Mesendoderm (in vitro differentiated cells): ENCODE measurements at regions not wholly inside any gene's neighbourhood (a gene's known extent, or its start where the extent isn't known, plus 50 kb on each side); places are given as distances from the start of the nearest gene placed in this dataset.
"Not testable (repeated sequence)": the region's sequence is repeated elsewhere in the genome, so short reads cannot be mapped to it uniquely, and the experiment has no call there.

Experiments used
- DNase-seq: peaks from one replicate; pipeline ENCODE4 v3.0.0; 2013
- H2AK5ac ChIP-seq: 2 replicates; pipeline ENCODE4 v1.6.1; 2013; ENCODE audit warnings: low read length, inconsistent platforms
- H2BK120ac ChIP-seq: 2 replicates; pipeline ENCODE4 v1.6.1; 2013; ENCODE audit warnings: low read depth, mild to moderate bottlenecking, low read length, moderate library complexity, mixed read lengths
- H2BK15ac ChIP-seq: replicated peaks from 2 replicates; pipeline ENCODE4 v1.6.1; 2013; ENCODE audit warnings: low read depth, mild to moderate bottlenecking, moderate library complexity
- H2BK5ac ChIP-seq: 2 replicates; pipeline ENCODE4 v1.6.1; 2013; ENCODE audit warnings: low read length, inconsistent platforms
- H3K18ac ChIP-seq: 2 replicates; pipeline ENCODE4 v1.6.1; 2013; ENCODE audit warnings: mild to moderate bottlenecking, low read length, mixed read lengths
- H3K23ac ChIP-seq: one replicate; pipeline ENCODE4 v1.6.1; 2013; ENCODE audit warnings: low read length
- H3K27ac ChIP-seq: 2 replicates; pipeline ENCODE4 v1.5.1; 2013; ENCODE audit warnings: low read depth, mild to moderate bottlenecking, inconsistent platforms, low read length, moderate library complexity
- H3K27me3 ChIP-seq: 2 replicates; pipeline ENCODE4 v1.6.1; 2013; ENCODE audit warnings: low read length, control low read depth, mild to moderate bottlenecking, inconsistent platforms; ENCODE audit not compliant: insufficient read depth, poor library complexity
- H3K36me3 ChIP-seq: 2 replicates; pipeline ENCODE4 v1.6.1; 2013; ENCODE audit warnings: low read length, inconsistent platforms; ENCODE audit not compliant: control insufficient read depth, insufficient read depth
- H3K4ac ChIP-seq: one replicate; pipeline ENCODE4 v1.6.1; 2013; ENCODE audit warnings: low read depth, mild to moderate bottlenecking, low read length, moderate library complexity
- H3K4me1 ChIP-seq: 2 replicates; pipeline ENCODE4 v1.6.1; 2013; ENCODE audit warnings: low read depth, low read length, inconsistent platforms; ENCODE audit not compliant: control insufficient read depth
- H3K4me2 ChIP-seq: 2 replicates; pipeline ENCODE4 v1.6.1; 2013; ENCODE audit warnings: low read length
- H3K4me3 ChIP-seq: 2 replicates; pipeline ENCODE4 v1.5.1; 2013; ENCODE audit warnings: mild to moderate bottlenecking, low read length
- H3K56ac ChIP-seq: one replicate; pipeline ENCODE4 v1.6.1; 2013; ENCODE audit warnings: low read length
- H3K79me1 ChIP-seq: 2 replicates; pipeline ENCODE4 v1.6.1; 2013; ENCODE audit warnings: low read length, inconsistent platforms
- H3K79me2 ChIP-seq: 2 replicates; pipeline ENCODE4 v1.6.1; 2013; ENCODE audit warnings: mild to moderate bottlenecking, low read length; ENCODE audit not compliant: control insufficient read depth, insufficient read depth
- H3K9ac ChIP-seq: 2 replicates; pipeline ENCODE4 v1.6.1; 2013; ENCODE audit warnings: low read length, inconsistent platforms
- H4K5ac ChIP-seq: one replicate; pipeline ENCODE4 v1.6.1; 2013; ENCODE audit warnings: low read length
- H4K8ac ChIP-seq: one replicate; pipeline ENCODE4 v1.6.1; 2013; ENCODE audit warnings: low read depth, mild to moderate bottlenecking, control low read depth, low read length, moderate library complexity
- WGBS: extraction: QIAGEN DNeasy Blood & Tissue Kit; methylation state at CpG from one replicate; pipeline ENCODE4 v1.1.7; 2013; ENCODE audit warnings: low lambda C conversion rate, missing lambda C conversion rate; ENCODE audit not compliant: insufficient coverage; ENCODE audit errors: extremely low coverage; 5-methylcytosine and 5-hydroxymethylcytosine counted together

DNA sequence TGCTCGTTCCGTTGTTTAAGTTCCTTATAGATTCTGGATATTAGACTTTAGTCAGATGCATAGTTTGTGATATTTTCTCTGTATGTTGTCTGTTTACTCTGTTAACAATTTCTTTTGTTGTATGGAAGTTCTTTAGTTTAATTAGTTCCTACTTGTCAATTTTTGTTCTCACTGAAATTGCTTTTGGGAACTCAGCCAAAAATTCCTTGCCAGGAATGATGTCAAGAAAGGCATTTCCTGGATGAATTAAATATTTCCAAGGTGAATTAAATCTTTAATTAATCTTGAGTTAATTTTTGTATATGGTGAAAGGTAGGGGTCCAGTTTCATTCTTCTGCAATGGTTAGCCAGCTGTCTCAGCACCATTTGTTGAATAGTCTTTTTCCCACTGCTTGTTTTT lies 406.2 kb upstream of the NOX3 start:
- no peak overlapping the region for H2BK15ac ChIP-seq
- H4K8ac ChIP-seq: no peak overlapping the region
- no peaks in the 10 kb centered on the region for H3K79me1 ChIP-seq
- H3K9ac ChIP-seq: no peak overlapping the region
- H2BK5ac ChIP-seq: no peak overlapping the region
- H3K56ac ChIP-seq: no peak overlapping the region
- no peak for DNase-seq
- H3K4me2 ChIP-seq: no peak overlapping the region
- H4K5ac ChIP-seq: no peak overlapping the region
- no peaks in the 10 kb centered on the region for H3K36me3 ChIP-seq
- no peak overlapping the region for H3K27ac ChIP-seq
- no peak overlapping the region for H3K4ac ChIP-seq
- no peak overlapping the region for H2BK120ac ChIP-seq
- H3K23ac ChIP-seq: no peak overlapping the region
- no CpG with 5 or more reads among the region's 2 CpGs for WGBS
- H3K4me1 ChIP-seq: no peaks in the 10 kb centered on the region
- no peaks in the 10 kb centered on the region for H3K79me2 ChIP-seq
- no peak overlapping the region for H3K4me3 ChIP-seq
- no peaks in the 10 kb centered on the region for H3K27me3 ChIP-seq
- H2AK5ac ChIP-seq: no peak overlapping the region
- H3K18ac ChIP-seq: no peak overlapping the region

DNA sequence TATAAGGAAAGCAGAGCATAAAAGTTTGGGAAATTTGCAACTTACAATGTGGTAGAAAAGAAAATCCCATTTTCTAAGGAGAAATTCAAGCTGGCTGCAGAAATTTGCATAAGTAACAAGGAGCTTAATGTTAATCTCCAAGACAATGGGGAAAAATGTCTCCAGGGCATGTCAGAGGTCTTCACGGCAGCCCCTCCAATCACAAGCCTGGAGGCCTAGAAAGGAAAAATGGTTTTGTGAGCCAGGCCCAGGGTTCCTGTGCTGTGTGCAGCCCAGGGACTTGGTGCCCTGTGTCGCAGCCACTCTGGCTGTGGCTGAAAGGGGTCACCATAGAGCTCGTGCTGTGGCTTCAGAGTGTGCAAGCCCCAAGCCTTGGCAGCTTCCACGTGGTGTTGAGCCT lies 403.3 kb upstream of the NOX3 start:
- not testable (repeated sequence) for H3K4me3 ChIP-seq, H3K79me1 ChIP-seq, H3K18ac ChIP-seq, H3K36me3 ChIP-seq, H3K4ac ChIP-seq, H3K27ac ChIP-seq, H3K23ac ChIP-seq, H2BK120ac ChIP-seq, H3K4me2 ChIP-seq, H3K27me3 ChIP-seq, H3K56ac ChIP-seq, H2BK5ac ChIP-seq, H4K5ac ChIP-seq, H2AK5ac ChIP-seq, H3K4me1 ChIP-seq, H4K8ac ChIP-seq, H3K79me2 ChIP-seq, H3K9ac ChIP-seq, H2BK15ac ChIP-seq
- DNase-seq: peak; percentile 5
- WGBS: no CpG with 5 or more reads among the region's 4 CpGs

DNA sequence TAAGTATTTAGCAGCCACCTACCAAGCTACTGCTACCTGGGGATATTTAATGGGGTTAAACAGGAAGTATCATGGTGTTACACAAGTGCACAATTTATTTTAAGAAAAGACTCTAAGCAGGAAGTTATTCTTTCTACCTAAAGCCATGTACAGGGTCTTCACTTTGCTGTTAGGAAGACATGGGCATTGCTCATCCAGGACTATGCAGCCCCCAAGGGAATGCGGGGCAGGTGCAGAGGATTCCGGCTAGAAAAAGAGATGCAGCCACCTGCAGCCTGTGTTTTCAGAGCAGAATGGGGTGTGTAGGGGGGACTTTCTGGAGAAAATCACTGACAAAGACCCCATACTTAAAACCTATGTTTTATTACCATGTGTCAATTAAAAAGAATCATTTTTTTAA lies 399.1 kb upstream of the NOX3 start:
- Histone ChIP-seq H3K23ac (no peak overlapping the region), H3K4me3 (no peak overlapping the region), H2BK120ac (no peak overlapping the region), H4K5ac (no peak overlapping the region), H3K27ac (no peak overlapping the region), H3K4me1 (no peaks in the 10 kb centered on the region), H3K79me1 (no peaks in the 10 kb centered on the region), H3K18ac (no peak overlapping the region), H3K4ac (no peak overlapping the region), H2AK5ac (no peak overlapping the region), H2BK5ac (no peak overlapping the region), H3K79me2 (no peaks in the 10 kb centered on the region), H3K9ac (no peak overlapping the region), H3K36me3 (no peaks in the 10 kb centered on the region), H4K8ac (no peak overlapping the region), H3K27me3 (no peaks in the 10 kb centered on the region), H3K4me2 (no peak overlapping the region), H2BK15ac (no peak overlapping the region), H3K56ac (no peak overlapping the region)
- WGBS: no CpG with 5 or more reads among the region's 2 CpGs
- DNase-seq: no peak

DNA sequence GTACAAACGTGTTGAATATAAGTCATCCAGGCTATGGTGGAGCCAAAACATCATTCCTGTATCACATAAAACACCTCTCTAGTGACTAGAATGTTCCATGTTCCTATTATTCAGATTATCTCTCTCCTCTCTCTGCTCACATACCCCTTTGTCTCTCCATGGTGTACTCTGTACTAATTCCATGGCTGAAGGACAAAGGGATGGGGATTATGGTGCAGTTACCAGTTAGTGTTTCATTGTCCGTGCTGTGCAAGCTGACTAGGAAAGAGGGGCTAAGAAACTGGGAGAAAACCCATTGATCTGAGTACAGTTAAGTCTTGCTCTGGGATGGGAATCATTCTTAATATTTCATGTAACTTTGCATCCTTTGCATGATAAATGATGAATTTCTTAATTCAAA lies 397.4 kb upstream of the NOX3 start:
- no peak overlapping the region for H3K23ac ChIP-seq
- no peak overlapping the region for H3K18ac ChIP-seq
- no peak overlapping the region for H2BK15ac ChIP-seq
- H3K79me2 ChIP-seq: no peaks in the 10 kb centered on the region
- H3K79me1 ChIP-seq: no peaks in the 10 kb centered on the region
- H3K4me2 ChIP-seq: no peak overlapping the region
- no peak overlapping the region for H3K56ac ChIP-seq
- no CpG with 5 or more reads among the region's 2 CpGs for WGBS
- H3K27me3 ChIP-seq: no peaks in the 10 kb centered on the region
- H3K4ac ChIP-seq: no peak overlapping the region
- no peak overlapping the region for H4K5ac ChIP-seq
- H2AK5ac ChIP-seq: no peak overlapping the region
- H3K9ac ChIP-seq: no peak overlapping the region
- H2BK5ac ChIP-seq: no peak overlapping the region
- H4K8ac ChIP-seq: no peak overlapping the region
- no peak overlapping the region for H2BK120ac ChIP-seq
- no peak overlapping the region for H3K27ac ChIP-seq
- H3K36me3 ChIP-seq: no peaks in the 10 kb centered on the region
- H3K4me3 ChIP-seq: no peak overlapping the region
- no peak for DNase-seq
- no peaks in the 10 kb centered on the region for H3K4me1 ChIP-seq

DNA sequence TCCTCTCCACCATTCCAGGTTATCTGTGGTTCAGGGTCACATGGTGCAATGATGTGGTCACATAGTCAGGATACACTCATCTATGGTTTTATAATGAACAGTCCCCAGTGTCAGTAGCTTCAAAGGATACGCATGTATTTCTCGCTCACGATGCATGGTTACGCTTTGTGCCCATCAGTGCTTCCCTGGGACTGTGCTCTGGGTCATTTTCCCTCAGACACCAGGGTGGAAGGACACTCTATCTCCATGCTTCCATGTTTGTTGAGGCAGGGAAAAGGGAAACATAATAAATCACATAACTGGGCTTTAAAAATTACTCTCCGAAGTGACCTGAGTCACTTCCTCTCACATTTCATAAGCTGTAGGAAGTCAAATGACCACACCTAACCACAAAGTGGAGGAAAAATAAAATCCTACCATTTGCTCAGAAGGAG lies 394.8 kb upstream of the NOX3 start:
- Histone ChIP-seq H3K36me3 (no peaks in the 10 kb centered on the region), H3K79me2 (no peaks in the 10 kb centered on the region), H3K4ac (no peak overlapping the region), H4K8ac (no peak overlapping the region), H3K4me2 (no peak overlapping the region), H4K5ac (no peak overlapping the region), H3K27ac (no peak overlapping the region), H2BK120ac (no peak overlapping the region), H2BK15ac (no peak overlapping the region), H3K4me1 (no peaks in the 10 kb centered on the region), H3K4me3 (no peak overlapping the region), H3K23ac (no peak overlapping the region), H3K18ac (no peak overlapping the region), H3K79me1 (no peaks in the 10 kb centered on the region), H2BK5ac (no peak overlapping the region), H3K56ac (no peak overlapping the region), H2AK5ac (no peak overlapping the region), H3K9ac (no peak overlapping the region), H3K27me3 (no peaks in the 10 kb centered on the region)
- no peak for DNase-seq
- no CpG with 5 or more reads among the region's 5 CpGs for WGBS

DNA sequence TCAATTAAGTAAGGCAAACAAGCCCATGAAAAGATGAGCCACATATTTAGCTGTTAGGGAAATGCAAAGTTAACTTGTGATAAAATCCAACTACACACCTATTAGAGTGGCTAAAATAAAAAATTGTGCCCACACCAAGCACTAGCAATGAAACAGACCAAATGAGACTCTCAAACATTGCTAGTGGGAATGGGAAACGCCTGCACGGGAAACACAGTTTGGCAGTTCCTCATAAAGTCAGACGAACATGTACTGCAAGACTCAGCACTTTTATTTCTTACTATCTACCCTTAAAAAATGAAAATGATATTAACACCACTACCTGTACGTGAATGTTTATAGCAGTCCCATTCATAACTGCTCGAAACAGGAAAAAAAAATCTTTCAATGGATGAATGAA lies 392.1 kb upstream of the NOX3 start:
- H3K79me1 ChIP-seq: no peaks in the 10 kb centered on the region
- H3K27ac ChIP-seq: no peak overlapping the region
- H3K36me3 ChIP-seq: no peaks in the 10 kb centered on the region
- no peaks in the 10 kb centered on the region for H3K4me1 ChIP-seq
- no peak overlapping the region for H3K4me3 ChIP-seq
- H2BK5ac ChIP-seq: no peak overlapping the region
- H3K79me2 ChIP-seq: no peaks in the 10 kb centered on the region
- H4K5ac ChIP-seq: no peak overlapping the region
- no peak overlapping the region for H3K4me2 ChIP-seq
- H2AK5ac ChIP-seq: no peak overlapping the region
- H3K23ac ChIP-seq: no peak overlapping the region
- no peak overlapping the region for H4K8ac ChIP-seq
- no peak overlapping the region for H3K9ac ChIP-seq
- H3K27me3 ChIP-seq: no peaks in the 10 kb centered on the region
- H2BK15ac ChIP-seq: no peak overlapping the region
- H3K4ac ChIP-seq: no peak overlapping the region
- H2BK120ac ChIP-seq: no peak overlapping the region
- no CpG with 5 or more reads among the region's 5 CpGs for WGBS
- H3K18ac ChIP-seq: no peak overlapping the region
- H3K56ac ChIP-seq: no peak overlapping the region
- DNase-seq: no peak
